C4-2B (cell line): ENCODE measurements at regions not wholly inside any gene's neighbourhood (a gene's known extent, or its start where the extent isn't known, plus 50 kb on each side); places are given as distances from the start of the nearest gene placed in this dataset.

Experiments used
- CTCF ChIP-seq: fragments of 450-650 bp; conservative IDR thresholded peaks from 2 replicates; pipeline ENCODE4 v1.5.1; 2017; ENCODE audit warnings: mild to moderate bottlenecking
- ZFX ChIP-seq: fragments of 450-650 bp; IDR thresholded peaks from 2 replicates; pipeline ENCODE4 v1.6.1; 2017

GRCh38 chr22:49177666-49178065 lies 650.0 kb downstream of the BRD1 start:
- TF ChIP-seq CTCF (no peak), ZFX (no peak)
